ENCODE measurements at regions not wholly inside any gene's neighbourhood (a gene's known extent, or its start where the extent isn't known, plus 50 kb on each side); places are given as distances from the start of the nearest gene placed in this dataset.

GRCh38 chr7:42722198-42722597, 189.7 kb downstream of the C7orf25 start:
- no peaks in the 10 kb centered on the region for H3K9me3 ChIP-seq
- ChIA-PET POLR2A (no interaction called here), CTCF (no interaction called here)
- TF ChIP-seq REST (IDR thresholded peaks at IDR 0.05; ENCODE audit: low read depth, low read length), result no peak
- TF ChIP-seq FOXM1 (IDR thresholded peaks at IDR 0.05; ENCODE audit: low read depth), result no peak
- no peak for TF ChIP-seq TEAD4 (IDR thresholded peaks at IDR 0.05; ENCODE audit: borderline replicate concordance, insufficient read depth)
- no peak for TF ChIP-seq ZBTB33 (IDR thresholded peaks at IDR 0.05; ENCODE audit: borderline replicate concordance, low read depth)
- no peak for TF ChIP-seq RAD21 (IDR thresholded peaks at IDR 0.05; ENCODE audit: low read length)
- no peak for TF ChIP-seq PBX3 (IDR thresholded peaks at IDR 0.05)
- TF ChIP-seq CHD2 (IDR thresholded peaks at IDR 0.05; ENCODE audit: low read length, partially characterized antibody), result no peak
- no peak for TF ChIP-seq MEF2A (IDR thresholded peaks at IDR 0.05; ENCODE audit: borderline replicate concordance, low read depth)
- no peak for TF ChIP-seq TCF12 (IDR thresholded peaks at IDR 0.05)
- no peak for TF ChIP-seq ELF1 (IDR thresholded peaks at IDR 0.05)
- TF ChIP-seq YY1 (IDR thresholded peaks at IDR 0.05; ENCODE audit: low read depth), result no peak
- no peaks in the 10 kb centered on the region for H3K79me2 ChIP-seq (ENCODE audit: insufficient read depth)
- H3K36me3 ChIP-seq (replicated peaks in 1 of 2; ENCODE audit: control insufficient read depth in 1 of 2, insufficient read depth in 2 of 2, low read length in 1 of 2), result no peaks in the 10 kb centered on the region
- H4K20me1 ChIP-seq (ENCODE audit: insufficient read depth), result no peaks in the 10 kb centered on the region
- H3K4me1 ChIP-seq (ENCODE audit: control insufficient read depth in 1 of 2, insufficient read depth in 2 of 2, low read depth in 1 of 2, low read length in 1 of 2), result no peaks in the 10 kb centered on the region
- no peaks in the 10 kb centered on the region for H3F3A ChIP-seq (replicated peaks; ENCODE audit: insufficient read depth)
- no peak overlapping the region for H3K27ac ChIP-seq (ENCODE audit: low read depth in 2 of 2, low read length in 1 of 2)
- H2AFZ ChIP-seq (ENCODE audit: low read depth), result no peak overlapping the region
- no peak overlapping the region for H3K4me3 ChIP-seq (ENCODE audit: low read depth in 2 of 2, low read length in 1 of 2)
- DNase-seq, result no peak
- H3K9ac ChIP-seq, result no peak overlapping the region
- no peaks in the 10 kb centered on the region; the same call in 1 of the 2 replicates for H3K27me3 ChIP-seq (ENCODE audit: insufficient read depth)
- no peaks in the 10 kb centered on the region for H3K9me2 ChIP-seq
- no peak overlapping the region for H3K4me2 ChIP-seq

Measured in SK-N-SH (cell line).